Hematopoietic multipotent progenitor cell treated with erythropoietin and hydrocortisone succinate and interleukin-3 and kit ligand, for 15 days (in vitro differentiated cells): ENCODE measurements at regions not wholly inside any gene's neighbourhood (a gene's known extent, or its start where the extent isn't known, plus 50 kb on each side); places are given as distances from the start of the nearest gene placed in this dataset.

Source experiments
- DNase-seq: peaks from one replicate; pipeline ENCODE4 v3.0.0-alpha.2; 2015; ENCODE audit warnings: low spot score

- no peak for DNase-seq
Measured at GRCh38 chr12:65630555-65630954, 193.7 kb upstream of the HMGA2 start.

GRCh38 chr12:65631621-65632111 lies 192.6 kb upstream of the HMGA2 start:
- no peak for DNase-seq

GRCh38 chr12:65632131-65632855 lies 192.0 kb upstream of the HMGA2 start:
- DNase-seq = no peak

- DNase-seq = no peak
Measured at GRCh38 chr12:65634061-65634460, 190.2 kb upstream of the HMGA2 start.

- DNase-seq = no peak
Measured at GRCh38 chr12:65634626-65635331, 189.5 kb upstream of the HMGA2 start.

- no peak for DNase-seq
Measured at GRCh38 chr12:65636436-65636835, 187.8 kb upstream of the HMGA2 start.

GRCh38 chr12:65637150-65637549 lies 187.1 kb upstream of the HMGA2 start:
- no peak for DNase-seq

- no peak for DNase-seq
Measured at GRCh38 chr12:65637774-65638173, 186.5 kb upstream of the HMGA2 start.

- DNase-seq = no peak
Measured at GRCh38 chr12:65638324-65638723, 186.0 kb upstream of the HMGA2 start.

- DNase-seq = no peak
Measured at GRCh38 chr12:65640489-65640901, 183.8 kb upstream of the HMGA2 start.

GRCh38 chr12:65642061-65642661 lies 182.1 kb upstream of the HMGA2 start:
- DNase-seq = no peak

- no peak for DNase-seq
Measured at GRCh38 chr12:65643171-65643570, 181.1 kb upstream of the HMGA2 start.

GRCh38 chr12:65643595-65644386 lies 180.5 kb upstream of the HMGA2 start:
- no peak for DNase-seq

- DNase-seq = no peak
Measured at GRCh38 chr12:65646127-65646643, 178.1 kb upstream of the HMGA2 start.

GRCh38 chr12:65647074-65647473 lies 177.2 kb upstream of the HMGA2 start:
- no peak for DNase-seq

- no peak for DNase-seq
Measured at GRCh38 chr12:65648461-65648860, 175.8 kb upstream of the HMGA2 start.

- DNase-seq = no peak
Measured at GRCh38 chr12:65649126-65649525, 175.2 kb upstream of the HMGA2 start.

GRCh38 chr12:65651060-65651459 lies 173.2 kb upstream of the HMGA2 start:
- no peak for DNase-seq

- no peak for DNase-seq
Measured at GRCh38 chr12:65653321-65653720, 171.0 kb upstream of the HMGA2 start.

- DNase-seq = no peak
Measured at GRCh38 chr12:65653946-65654629, 170.2 kb upstream of the HMGA2 start.

- DNase-seq = no peak
Measured at GRCh38 chr12:65655074-65655493, 169.2 kb upstream of the HMGA2 start.
